Suprapubic skin (tissue), 4 donors: ENCODE measurements at regions not wholly inside any gene's neighbourhood (a gene's known extent, or its start where the extent isn't known, plus 50 kb on each side); places are given as distances from the start of the nearest gene placed in this dataset.

Source experiments
- DNase-seq, 2 donors: peaks; one replicate each; pipeline ENCODE4 v3.0.0-alpha.2; 2019; ENCODE audit warnings: low spot score in 2 of 2
- H3K27ac ChIP-seq: fragments of 200-600 bp; sonication (generic); one replicate; pipeline ENCODE4 v1.5.1; 2019
- H3K27me3 ChIP-seq: fragments of 200-600 bp; sonication (generic); one replicate; pipeline ENCODE4 v1.5.1; 2019
- H3K36me3 ChIP-seq: fragments of 200-600 bp; sonication (generic); one replicate; pipeline ENCODE4 v1.5.1; 2019
- H3K4me1 ChIP-seq: fragments of 200-600 bp; sonication (generic); one replicate; pipeline ENCODE4 v1.5.1; 2019
- H3K4me3 ChIP-seq: fragments of 200-600 bp; sonication (generic); one replicate; pipeline ENCODE4 v1.5.1; 2019; ENCODE audit warnings: mild to moderate bottlenecking
- H3K9me3 ChIP-seq: fragments of 200-600 bp; sonication (generic); one replicate; pipeline ENCODE4 v1.5.1; 2019
- CTCF ChIP-seq, 2 donors: fragments of 200-600 bp in 1 of 2; fragments of 450-650 bp in 1 of 2; sonication (generic) in 1 of 2; IDR thresholded peaks; one replicate each; pipeline ENCODE4 v1.5.1; 2016 to 2019; ENCODE audit warnings: antibody characterized with exemption in 2 of 2, mild to moderate bottlenecking in 1 of 2, moderate library complexity in 1 of 2
- EP300 ChIP-seq: sonication (generic); formaldehyde crosslinking; IDR thresholded peaks from one replicate; pipeline ENCODE4 v1.6.1; 2017; ENCODE audit warnings: antibody characterized with exemption
- POLR2A ChIP-seq, 2 donors: fragments of 450-650 bp; IDR thresholded peaks; one replicate each; pipeline ENCODE4 v1.6.1; 2017; ENCODE audit warnings: antibody characterized with exemption in 2 of 2, mild to moderate bottlenecking in 2 of 2, moderate library complexity in 2 of 2
- POLR2AphosphoS5 ChIP-seq, 3 donors: sonication (generic); formaldehyde crosslinking; IDR thresholded peaks; one replicate each; pipeline ENCODE4 v1.6.1; 2017; ENCODE audit warnings: antibody characterized with exemption in 3 of 3
- WGBS: methylation state at CpG from one replicate; pipeline ENCODE4 v1.1.5; 2018; 5-methylcytosine and 5-hydroxymethylcytosine counted together

GRCh38 chr15:24748812-24749439 lies 73.4 kb downstream of the NPAP1 start:
- Histone ChIP-seq H3K4me1 (no peaks in the 10 kb centered on the region), H3K9me3 (no peaks in the 10 kb centered on the region), H3K36me3 (no peaks in the 10 kb centered on the region), H3K4me3 (no peak overlapping the region), H3K27ac (no peak overlapping the region), H3K27me3 (no peaks in the 10 kb centered on the region)
- no peak for DNase-seq
- TF ChIP-seq POLR2AphosphoS5 (IDR thresholded peaks at IDR 0.05) (no peak), POLR2A (IDR thresholded peaks at IDR 0.05) (no peak), CTCF (IDR thresholded peaks at IDR 0.05) (no peak), EP300 (no peak)
- 100% methylated on average over 2 of the region's 4 CpGs for WGBS

GRCh38 chr15:24752354-24752753 lies 76.8 kb downstream of the NPAP1 start:
- Histone ChIP-seq H3K27ac (no peak overlapping the region), H3K4me3 (no peak overlapping the region), H3K4me1 (no peaks in the 10 kb centered on the region), H3K36me3 (no peaks in the 10 kb centered on the region), H3K27me3 (no peaks in the 10 kb centered on the region), H3K9me3 (no peaks in the 10 kb centered on the region)
- 36% methylated on average over 3 of the region's 3 CpGs for WGBS
- DNase-seq, result no peak
- no peak for TF ChIP-seq POLR2A (IDR thresholded peaks at IDR 0.05)
- no peak for TF ChIP-seq EP300
- TF ChIP-seq CTCF (IDR thresholded peaks at IDR 0.05), result no peak
- TF ChIP-seq POLR2AphosphoS5 (IDR thresholded peaks at IDR 0.05), result no peak

GRCh38 chr15:24756101-24756500 lies 80.5 kb downstream of the NPAP1 start:
- WGBS, result 88% methylated on average over 5 of the region's 5 CpGs
- no peak for DNase-seq
- no peak overlapping the region for H3K27ac ChIP-seq
- no peaks in the 10 kb centered on the region for H3K27me3 ChIP-seq
- H3K9me3 ChIP-seq, result no peaks in the 10 kb centered on the region
- no peak overlapping the region for H3K4me3 ChIP-seq
- TF ChIP-seq CTCF (IDR thresholded peaks at IDR 0.05) (no peak), POLR2A (IDR thresholded peaks at IDR 0.05) (no peak), POLR2AphosphoS5 (IDR thresholded peaks at IDR 0.05) (no peak), EP300 (no peak)
- H3K36me3 ChIP-seq, result no peaks in the 10 kb centered on the region
- H3K4me1 ChIP-seq, result no peaks in the 10 kb centered on the region

- WGBS, result 80% methylated on average over 7 of the region's 7 CpGs
- TF ChIP-seq POLR2A (IDR thresholded peaks at IDR 0.05) (no peak), CTCF (IDR thresholded peaks at IDR 0.05) (no peak), POLR2AphosphoS5 (IDR thresholded peaks at IDR 0.05) (no peak), EP300 (no peak)
Measured at GRCh38 chr15:24760066-24760465, 84.5 kb downstream of the NPAP1 start.

GRCh38 chr15:24761704-24762302 lies 86.2 kb downstream of the NPAP1 start:
- no peaks in the 10 kb centered on the region for H3K9me3 ChIP-seq
- 73% methylated on average over 5 of the region's 5 CpGs for WGBS
- no peaks in the 10 kb centered on the region for H3K36me3 ChIP-seq
- no peak overlapping the region for H3K27ac ChIP-seq
- H3K4me1 ChIP-seq, result no peaks in the 10 kb centered on the region
- TF ChIP-seq CTCF (IDR thresholded peaks at IDR 0.05) (no peak), POLR2A (IDR thresholded peaks at IDR 0.05) (no peak), EP300 (no peak), POLR2AphosphoS5 (IDR thresholded peaks at IDR 0.05) (no peak)
- DNase-seq, result no peak
- H3K4me3 ChIP-seq, result no peak overlapping the region
- no peaks in the 10 kb centered on the region for H3K27me3 ChIP-seq

More at GRCh38 chr15:24760066-24760465, 84.5 kb downstream of the NPAP1 start:
- Histone ChIP-seq H3K36me3 (no peaks in the 10 kb centered on the region), H3K4me1 (no peaks in the 10 kb centered on the region), H3K9me3 (no peaks in the 10 kb centered on the region), H3K27me3 (no peaks in the 10 kb centered on the region), H3K27ac (no peak overlapping the region), H3K4me3 (no peak overlapping the region)
- DNase-seq, result no peak
